ENCODE measurements at regions not wholly inside any gene's neighbourhood (a gene's known extent, or its start where the extent isn't known, plus 50 kb on each side); places are given as distances from the start of the nearest gene placed in this dataset.

- ATAC-seq, result no peak
- no peaks in the 10 kb centered on the region for H3K9me3 ChIP-seq
- H3K4me3 ChIP-seq, result no peak overlapping the region
- no peak for TF ChIP-seq CTCF (IDR thresholded peaks at IDR 0.05)
- intact Hi-C loops (cut with DNase I), result no loop called here
- no peaks in the 10 kb centered on the region for H3K36me3 ChIP-seq
- no peak for DNase-seq
- no peaks in the 10 kb centered on the region for H3K4me1 ChIP-seq
- no peaks in the 10 kb centered on the region for H3K27me3 ChIP-seq (ENCODE audit: low read depth)
- no peak overlapping the region for H3K27ac ChIP-seq
These were observed 214.9 kb downstream of the BARHL2 start for GRCh38 chr1:90502194-90502593.

GRCh38 chr1:90501281-90501680, 215.8 kb downstream of the BARHL2 start:
- intact Hi-C loops (cut with DNase I), result no loop called here
- H3K9me3 ChIP-seq, result no peaks in the 10 kb centered on the region
- DNase-seq, result no peak
- H3K4me1 ChIP-seq, result no peaks in the 10 kb centered on the region
- no peak for TF ChIP-seq CTCF (IDR thresholded peaks at IDR 0.05)
- no peak overlapping the region for H3K27ac ChIP-seq
- no peak overlapping the region for H3K4me3 ChIP-seq
- no peaks in the 10 kb centered on the region for H3K27me3 ChIP-seq (ENCODE audit: low read depth)
- ATAC-seq, result no peak
- H3K36me3 ChIP-seq, result no peaks in the 10 kb centered on the region

- Histone ChIP-seq H3K27ac (no peak overlapping the region), H3K27me3 (ENCODE audit: low read depth) (no peaks in the 10 kb centered on the region), H3K9me3 (no peaks in the 10 kb centered on the region), H3K4me3 (no peak overlapping the region), H3K36me3 (no peaks in the 10 kb centered on the region), H3K4me1 (no peaks in the 10 kb centered on the region)
- no peak for DNase-seq
- intact Hi-C loops (cut with DNase I), result no loop called here
- no peak for TF ChIP-seq CTCF (IDR thresholded peaks at IDR 0.05)
- no peak for ATAC-seq
These were observed 222.3 kb downstream of the BARHL2 start for GRCh38 chr1:90494748-90495282.

GRCh38 chr1:90488451-90488850, 228.7 kb downstream of the BARHL2 start:
- Histone ChIP-seq H3K27ac (no peak overlapping the region), H3K36me3 (no peaks in the 10 kb centered on the region), H3K4me3 (no peak overlapping the region), H3K27me3 (ENCODE audit: low read depth) (no peaks in the 10 kb centered on the region), H3K4me1 (no peaks in the 10 kb centered on the region), H3K9me3 (no peaks in the 10 kb centered on the region)
- ATAC-seq (no peak), DNase-seq (no peak)
- no peak for TF ChIP-seq CTCF (IDR thresholded peaks at IDR 0.05)
- intact Hi-C loops (cut with DNase I), result no loop called here

GRCh38 chr1:90486996-90487395, 230.1 kb downstream of the BARHL2 start:
- DNase-seq, result no peak
- ATAC-seq, result no peak
- H3K36me3 ChIP-seq, result no peaks in the 10 kb centered on the region
- H3K4me3 ChIP-seq, result no peak overlapping the region
- intact Hi-C loops (cut with DNase I), result no loop called here
- H3K9me3 ChIP-seq, result no peaks in the 10 kb centered on the region
- no peaks in the 10 kb centered on the region for H3K27me3 ChIP-seq (ENCODE audit: low read depth)
- no peaks in the 10 kb centered on the region for H3K4me1 ChIP-seq
- TF ChIP-seq CTCF (IDR thresholded peaks at IDR 0.05), result no peak
- H3K27ac ChIP-seq, result no peak overlapping the region
